Embryonic facial prominence (tissue), 1 donor: ENCODE measurements at regions not wholly inside any gene's neighbourhood (a gene's known extent, or its start where the extent isn't known, plus 50 kb on each side); places are given as distances from the start of the nearest gene placed in this dataset.
"Not testable (repeated sequence)": the region's sequence is repeated elsewhere in the genome, so short reads cannot be mapped to it uniquely, and the experiment has no call there.

Source experiments
- DNase-seq: peaks from one replicate; pipeline ENCODE4 v3.0.0-alpha.2; 2016; ENCODE audit errors: extremely low spot score

DNA sequence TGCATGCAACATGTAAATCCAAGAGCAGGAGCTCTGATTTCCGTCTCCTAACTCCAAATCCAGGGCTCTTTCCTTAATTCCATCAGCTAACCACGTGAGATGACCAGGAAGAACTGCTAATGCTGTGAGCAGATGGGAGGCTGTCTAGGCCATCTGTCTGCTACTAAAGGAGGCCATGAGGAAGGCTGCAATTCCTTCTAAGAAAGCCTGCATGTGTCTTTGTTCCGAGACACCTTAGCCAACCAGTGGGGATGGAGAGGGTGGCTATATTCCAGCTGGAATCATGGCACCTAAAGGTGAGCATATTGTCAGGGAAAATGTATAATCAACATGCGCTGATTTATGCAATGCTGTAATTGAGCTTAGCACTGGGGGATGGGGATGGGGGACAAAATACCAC, 267.2 kb upstream of the CDH5 start:
- DNase-seq = no peak

DNA sequence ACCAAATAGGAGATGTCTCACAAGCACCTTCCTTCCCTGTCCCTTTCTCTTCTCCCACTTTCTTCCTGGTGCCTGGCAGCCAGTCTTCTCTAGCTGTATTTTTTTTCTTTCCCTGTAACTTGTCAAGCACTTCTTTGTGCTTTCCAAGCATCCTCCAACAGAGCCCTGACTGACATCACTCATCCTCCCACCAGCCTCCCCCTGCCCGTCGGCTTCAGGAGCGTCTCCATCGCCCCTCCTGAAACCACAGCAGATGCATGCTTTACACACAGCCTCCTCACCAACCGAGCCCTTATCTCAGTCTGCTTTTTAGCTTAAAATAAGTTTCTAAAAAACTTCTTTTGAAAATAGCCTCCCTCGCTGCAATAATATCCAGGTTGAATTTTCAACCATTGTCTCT, 268.7 kb upstream of the CDH5 start:
- DNase-seq = no peak

DNA sequence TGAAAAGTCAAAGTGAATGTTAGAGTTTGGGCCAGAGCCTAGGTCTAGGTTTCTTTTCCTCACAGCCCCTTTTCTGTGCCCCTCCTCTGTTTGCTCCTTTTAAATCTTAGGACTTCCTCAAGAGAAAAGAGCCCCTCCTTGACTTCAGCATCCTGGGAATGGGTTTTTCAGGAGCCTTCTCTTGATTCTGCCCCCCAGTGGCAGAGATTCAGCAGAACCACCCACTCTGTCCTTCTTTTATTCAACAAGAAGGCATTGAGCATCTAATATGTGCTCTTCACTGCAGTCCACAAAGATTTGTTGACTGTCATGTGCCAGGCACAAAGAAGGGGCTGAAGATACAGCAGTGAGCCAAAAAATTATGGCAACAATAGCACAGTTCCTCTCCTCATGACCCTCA, 270.8 kb upstream of the CDH5 start:
- no peak for DNase-seq

DNA sequence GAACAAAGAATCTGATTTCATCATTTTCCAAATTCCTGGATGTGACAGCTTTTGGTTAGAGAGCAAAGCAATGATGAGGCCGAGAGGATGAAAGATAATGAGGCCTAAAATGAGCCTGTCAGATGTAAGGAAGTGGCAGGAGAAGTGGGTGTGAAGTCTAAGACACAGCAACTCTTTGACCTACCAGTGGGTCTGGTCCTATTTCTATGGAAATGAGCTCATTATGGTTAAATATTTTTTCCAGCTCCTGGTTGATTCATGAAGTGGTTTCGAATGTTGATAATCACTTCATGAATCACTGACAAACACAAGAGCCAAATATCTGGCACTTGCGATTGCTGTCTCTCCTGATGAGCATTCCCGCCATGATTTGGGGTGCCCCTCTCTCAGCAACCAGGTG, 273.3 kb upstream of the CDH5 start:
- no peak for DNase-seq

DNA sequence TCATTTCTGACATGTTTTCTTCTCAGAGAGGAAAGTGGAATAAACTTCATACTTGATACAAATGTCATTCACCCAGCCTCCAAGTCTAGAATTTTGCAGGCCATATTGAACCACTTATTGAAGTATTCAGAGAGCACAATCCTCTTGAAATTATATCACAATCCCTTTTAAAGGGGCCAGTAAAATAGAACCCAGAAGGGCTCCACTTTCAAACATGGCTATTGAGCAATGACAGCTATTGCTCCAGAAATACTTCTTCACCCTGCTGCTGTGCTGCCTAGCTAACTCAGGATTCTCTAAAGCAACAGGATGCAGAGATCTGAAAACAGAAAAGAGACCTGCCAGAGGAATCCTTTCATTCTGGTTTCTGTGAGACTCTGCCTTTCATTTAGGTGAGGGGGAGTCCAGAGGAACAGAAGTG, 275.0 kb upstream of the CDH5 start:
- no peak for DNase-seq

DNA sequence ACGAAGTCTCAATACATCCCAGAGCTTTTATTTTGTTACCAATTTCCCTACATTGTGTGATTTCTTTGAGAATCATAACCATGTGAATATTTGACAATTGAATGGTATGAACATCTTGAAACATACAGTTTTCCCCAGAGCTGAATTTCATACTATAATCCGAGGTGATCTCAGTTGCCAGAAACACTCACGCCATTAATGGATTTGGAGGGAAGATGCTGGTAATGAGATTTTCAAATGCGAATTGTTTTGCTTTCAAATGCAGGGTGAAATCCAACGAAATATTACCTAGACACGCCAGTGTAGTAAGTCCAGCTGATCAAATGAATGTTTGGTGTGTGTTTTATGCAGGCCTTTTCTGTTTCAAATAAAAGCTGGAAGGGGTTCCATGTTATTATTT, 277.8 kb upstream of the CDH5 start:
- DNase-seq = no peak

DNA sequence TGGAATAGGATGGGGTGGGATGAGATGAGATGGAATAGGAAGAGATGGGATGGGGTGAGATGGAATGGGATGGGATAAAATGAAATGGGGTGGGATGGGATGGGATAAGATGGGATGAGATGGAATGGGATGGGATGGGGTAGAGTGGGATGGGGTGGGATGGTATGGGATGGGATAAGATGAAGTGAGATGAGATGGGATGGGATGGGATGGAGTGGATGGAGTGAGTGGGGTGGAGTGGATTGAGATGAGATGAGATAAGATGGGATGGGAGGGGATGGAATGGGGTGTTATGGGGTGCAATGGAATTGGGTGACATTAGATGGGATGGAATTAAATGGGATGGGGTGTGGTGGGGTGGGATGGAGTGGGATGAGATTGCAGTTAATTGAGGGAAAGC, 279.2 kb upstream of the CDH5 start:
- DNase-seq = no peak

DNA sequence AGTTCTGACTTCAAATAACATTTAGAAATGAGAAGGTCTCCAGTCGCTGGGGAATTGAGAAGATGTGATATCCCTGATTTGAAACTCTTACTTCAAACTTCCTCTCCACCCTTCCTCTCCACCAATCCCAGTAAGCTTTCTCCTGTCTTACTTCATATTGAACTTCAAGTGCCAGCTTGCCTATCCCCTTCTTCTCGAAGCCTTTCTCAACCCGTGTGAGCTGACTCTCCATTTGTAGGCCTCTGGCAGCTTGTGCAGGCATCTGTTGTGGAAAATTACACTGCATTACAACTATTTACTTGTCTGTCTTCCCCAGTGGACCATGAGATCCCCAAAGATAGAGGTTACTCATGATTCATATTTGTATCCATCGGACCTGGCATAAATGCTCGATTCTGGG, 280.8 kb upstream of the CDH5 start:
- no peak for DNase-seq

DNA sequence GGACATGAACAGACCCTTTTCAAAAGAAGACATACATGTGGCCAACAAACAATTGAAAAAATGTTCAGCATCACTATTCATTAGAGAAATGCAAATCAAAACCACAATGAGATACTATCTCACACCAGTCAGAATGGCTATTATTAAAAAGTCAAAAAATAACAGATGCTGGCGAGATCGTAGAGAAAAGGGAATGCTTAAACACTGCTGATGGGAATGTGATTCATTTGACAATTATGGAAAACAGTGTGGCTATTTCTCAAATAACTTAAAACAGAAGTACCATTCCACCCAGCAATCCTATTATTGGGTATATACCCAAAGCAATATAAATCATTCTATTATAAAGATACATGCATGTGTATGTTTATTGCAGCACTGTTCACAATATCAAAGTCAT, 281.8 kb upstream of the CDH5 start:
- DNase-seq = not testable (repeated sequence)

DNA sequence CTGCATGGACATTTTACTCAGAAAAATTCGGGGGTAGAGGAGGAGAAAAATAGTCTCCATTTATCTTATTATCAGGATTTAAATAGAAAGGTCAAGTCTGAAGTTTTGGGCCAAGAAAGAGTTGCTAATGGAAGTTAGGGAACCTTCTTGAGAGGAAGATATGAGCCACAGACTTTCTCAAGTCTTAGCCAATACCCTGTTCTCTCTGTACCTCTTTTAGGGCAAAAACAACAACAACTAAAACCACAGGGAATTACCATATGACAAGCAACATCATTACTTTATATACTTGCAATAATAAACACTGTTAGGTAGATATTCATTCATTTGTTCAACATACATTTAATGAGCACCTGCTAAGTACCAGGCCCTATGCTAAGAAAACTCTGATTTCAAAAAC, 282.2 kb upstream of the CDH5 start:
- DNase-seq = no peak

DNA sequence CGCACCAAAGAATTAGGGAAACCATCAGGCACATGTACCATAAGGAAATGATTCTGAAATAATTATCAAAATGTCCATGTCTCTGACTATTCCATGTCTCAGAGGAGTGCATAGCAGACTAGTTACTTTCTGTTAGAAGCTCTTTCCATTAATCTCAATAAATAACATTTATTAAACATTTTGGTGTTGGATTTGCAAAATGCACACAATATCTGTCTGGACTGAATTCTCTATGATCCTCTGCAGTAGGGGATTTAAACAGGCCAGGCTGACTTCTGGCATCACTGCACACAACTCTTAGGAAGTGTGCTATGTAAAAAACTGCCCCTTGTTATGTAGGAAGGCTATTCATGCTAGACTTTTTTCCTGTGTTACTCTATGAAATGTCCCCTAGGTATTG, 283.3 kb upstream of the CDH5 start:
- no peak for DNase-seq

DNA sequence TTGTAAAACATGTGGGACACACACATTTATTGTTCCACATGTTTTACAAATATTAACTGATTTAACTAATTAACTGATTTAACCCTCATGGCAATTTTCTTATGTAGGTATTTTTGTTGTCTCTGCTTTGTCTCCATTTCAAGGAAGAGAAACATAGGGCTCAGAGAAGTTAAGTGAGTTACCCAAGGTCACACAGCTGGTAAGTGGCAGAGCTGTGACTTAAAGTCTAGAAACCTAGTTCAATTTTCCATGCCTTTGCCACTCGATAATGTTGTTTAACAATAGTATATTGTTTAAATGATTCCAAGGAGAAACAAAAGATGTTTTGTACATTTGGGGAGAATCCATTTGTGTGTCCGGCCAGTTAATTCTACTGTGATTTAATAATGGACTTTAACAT, 284.1 kb upstream of the CDH5 start:
- DNase-seq = no peak

DNA sequence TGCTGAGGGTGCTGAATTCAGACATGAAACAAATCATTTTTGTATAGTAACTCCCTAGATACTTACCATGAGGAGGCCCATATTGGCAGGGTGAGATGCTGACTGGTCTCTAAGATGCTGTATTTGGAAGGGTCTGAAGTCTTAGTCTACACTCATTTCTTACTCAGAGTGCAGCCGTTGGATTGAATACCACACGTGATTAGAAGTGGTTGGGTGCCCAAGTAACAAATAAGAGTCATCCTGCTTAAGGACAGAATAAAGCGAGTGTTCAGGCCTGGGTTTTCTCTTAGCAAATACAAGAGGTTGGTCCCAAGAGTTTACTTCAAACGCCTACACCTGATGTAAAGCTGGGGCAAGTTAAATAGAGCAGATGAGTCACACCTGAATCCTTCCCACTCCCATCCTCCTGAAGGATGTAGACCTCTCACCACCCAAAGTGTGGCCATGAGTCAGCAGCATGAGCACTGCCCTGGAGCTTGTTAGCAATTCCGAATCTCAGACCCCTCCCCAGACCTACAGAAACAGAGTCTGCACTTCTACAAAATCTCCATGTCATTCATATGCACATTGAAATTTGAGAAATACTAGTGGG, 284.6 kb upstream of the CDH5 start:
- no peak for DNase-seq

DNA sequence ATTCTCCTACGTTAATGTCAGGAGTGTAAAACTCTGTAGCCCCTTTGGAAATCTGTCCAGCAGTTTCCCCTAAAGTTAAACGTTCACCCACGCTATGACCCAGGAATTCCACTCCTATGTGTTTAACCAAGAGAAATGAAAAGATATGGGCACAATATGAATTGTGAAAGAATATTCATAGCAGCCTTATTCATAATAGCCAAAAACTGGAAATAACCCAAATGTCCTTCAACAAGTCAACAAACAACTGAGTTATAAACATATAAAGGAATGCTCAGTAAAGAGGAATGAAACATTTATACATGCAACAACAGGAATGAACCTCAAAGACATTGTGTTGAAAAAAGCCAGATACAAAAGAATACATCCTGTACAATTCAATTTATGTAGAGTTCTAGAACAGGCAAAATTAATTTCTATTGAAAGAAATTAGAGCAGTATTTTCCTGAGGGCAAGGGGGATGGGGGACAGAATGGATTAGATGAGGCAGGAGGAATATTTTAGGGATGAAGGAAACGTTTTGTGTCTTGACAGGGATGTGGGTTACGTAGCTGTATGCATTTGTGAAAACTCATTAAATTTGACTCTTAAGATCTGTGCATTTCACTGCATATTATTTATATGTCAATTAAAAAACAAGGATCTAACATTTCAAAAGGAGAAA, 286.7 kb upstream of the CDH5 start:
- no peak for DNase-seq

DNA sequence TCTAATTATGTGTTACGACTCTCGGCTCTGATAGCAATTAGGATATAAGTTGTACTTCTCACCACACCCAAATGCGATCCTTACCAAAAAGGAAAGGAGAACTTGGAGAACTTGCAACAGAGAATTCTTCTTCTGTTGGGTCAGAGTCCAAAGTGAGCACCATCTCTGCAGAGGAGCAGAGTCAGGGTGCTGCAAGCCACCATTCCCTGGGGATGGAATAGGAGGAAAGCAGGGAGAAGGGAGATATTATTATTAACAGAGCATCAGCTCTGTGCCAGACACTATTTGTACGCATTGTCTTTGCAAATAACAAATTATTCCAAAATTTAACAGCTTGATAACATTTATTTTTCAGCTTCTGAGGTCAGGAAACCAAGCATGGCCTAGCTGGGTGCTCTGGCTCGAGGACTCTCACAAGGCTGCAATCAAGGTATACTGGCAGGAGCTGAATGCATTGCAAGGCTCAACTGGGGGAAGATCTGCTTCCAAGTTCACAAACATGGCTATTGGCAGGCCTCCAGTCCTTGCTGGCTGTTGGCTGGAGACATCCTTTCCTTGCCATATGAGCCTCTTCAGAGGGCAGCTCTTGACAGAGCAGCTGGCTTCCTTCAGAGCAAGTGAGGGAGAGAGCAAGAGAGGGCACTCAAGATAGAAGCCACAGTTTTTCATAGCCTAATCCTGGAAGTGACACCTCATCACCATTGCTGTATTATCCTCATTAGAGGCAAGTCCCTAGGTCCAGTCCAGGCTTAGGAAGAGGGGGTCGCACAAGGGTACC, 296.2 kb upstream of the CDH5 start:
- DNase-seq = no peak

DNA sequence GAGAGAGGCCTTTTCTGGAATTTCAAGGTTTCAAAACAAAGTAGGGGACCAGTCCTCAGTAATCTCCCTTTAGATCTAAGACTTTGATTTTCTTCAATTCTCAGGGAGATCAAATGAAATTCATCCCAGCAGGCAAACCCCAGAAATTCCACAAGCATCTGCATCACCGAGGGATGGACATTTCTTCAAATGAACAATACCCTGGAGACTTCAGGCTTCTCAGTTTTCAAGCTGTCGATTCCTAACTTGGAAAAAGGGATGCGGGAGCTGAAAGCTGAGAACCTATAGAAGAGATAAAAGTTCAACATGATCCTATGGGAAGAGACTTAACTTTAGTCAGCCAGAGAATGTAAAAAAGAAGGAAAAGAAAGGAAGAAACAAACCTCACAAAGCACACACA, 296.9 kb upstream of the CDH5 start:
- no peak for DNase-seq

DNA sequence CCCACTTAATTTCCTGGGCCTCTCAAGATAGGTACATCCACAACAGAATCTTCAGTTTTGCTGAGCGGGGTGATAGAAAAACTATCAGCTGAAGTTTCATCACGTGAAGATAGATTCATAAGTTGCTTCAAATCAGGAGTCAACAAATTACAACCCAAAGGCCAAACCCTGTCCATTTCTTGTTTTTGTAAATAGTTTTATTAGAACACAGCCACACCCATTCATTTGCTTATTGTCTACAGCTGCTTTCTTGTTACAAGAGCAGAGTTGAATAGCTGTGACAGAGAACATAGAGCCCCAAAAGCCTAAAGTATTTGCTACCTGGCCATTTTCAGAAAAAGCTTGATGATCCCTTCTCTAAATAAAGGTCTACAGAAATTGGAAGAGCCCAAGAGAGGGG, 300.1 kb upstream of the CDH5 start:
- DNase-seq = no peak

DNA sequence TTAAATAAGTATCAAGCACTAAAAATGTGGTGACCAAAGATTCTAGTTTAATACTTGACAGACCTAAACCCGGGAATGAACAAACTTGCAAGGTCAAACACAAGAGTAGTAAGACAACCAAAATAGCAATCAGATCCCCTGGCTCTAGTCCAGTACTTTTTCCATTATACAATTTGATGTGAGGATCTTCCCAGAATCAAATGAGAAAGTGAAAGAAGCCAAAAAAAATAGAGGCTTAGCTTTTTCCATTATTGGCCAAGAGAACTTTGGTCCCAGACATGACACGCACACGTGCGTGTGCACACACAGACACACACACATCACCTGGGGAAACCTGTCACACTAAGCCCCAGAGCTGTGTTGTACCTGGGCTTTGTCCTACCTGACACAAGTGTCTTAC, 300.6 kb upstream of the CDH5 start:
- DNase-seq = no peak

DNA sequence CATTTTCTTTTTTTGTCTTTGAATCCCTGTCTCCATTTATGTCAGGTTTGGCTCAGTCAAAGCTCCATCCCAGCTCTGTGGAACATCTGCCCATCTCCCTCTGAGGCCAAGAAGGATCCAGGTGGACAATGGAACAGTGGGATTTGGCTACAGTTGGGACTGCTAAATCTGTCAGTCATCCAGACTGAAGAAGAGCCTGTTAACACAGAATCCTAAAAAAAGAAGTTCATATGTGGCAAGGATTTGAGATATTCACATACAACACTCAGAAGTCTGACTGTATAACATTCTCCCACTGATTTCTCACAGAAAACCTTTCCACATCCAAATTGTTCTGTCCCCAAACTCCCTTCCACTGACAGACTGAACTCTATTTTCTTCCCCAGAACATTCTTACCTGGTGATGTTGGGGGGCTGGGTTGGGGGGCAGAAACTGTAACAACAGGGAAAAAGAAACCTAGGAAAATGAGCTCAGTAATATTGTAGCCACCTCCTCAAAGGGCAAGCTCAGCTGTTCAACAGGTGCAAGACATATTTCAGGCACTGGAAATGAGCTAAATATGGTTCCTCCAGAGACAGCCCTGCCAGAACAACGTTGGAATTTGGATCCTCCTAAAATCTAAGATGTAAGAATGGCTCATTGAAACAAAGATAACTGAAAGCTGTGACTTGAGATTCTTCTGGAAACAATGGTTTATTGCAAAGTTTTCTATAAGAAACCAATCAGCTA, 301.5 kb upstream of the CDH5 start:
- no peak for DNase-seq

DNA sequence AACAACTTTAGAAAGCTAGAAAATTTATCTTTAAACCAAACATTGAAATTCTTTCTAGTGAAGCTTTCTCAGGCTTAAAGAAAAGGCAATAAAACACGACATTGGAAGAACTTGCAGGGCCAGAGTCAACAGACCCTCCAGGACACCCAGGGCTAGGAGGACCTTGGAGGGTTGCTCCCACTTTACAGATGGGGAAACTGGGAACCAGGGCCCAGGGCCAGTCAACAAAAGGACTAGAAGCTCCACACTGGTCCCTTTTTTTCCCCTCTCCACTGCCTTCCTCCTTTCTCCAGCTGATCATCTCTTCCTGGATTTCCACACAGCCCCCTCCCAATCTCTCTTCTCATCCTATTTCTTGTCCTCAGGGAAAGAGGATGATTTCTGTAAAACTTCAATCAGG, 307.7 kb upstream of the CDH5 start:
- DNase-seq = no peak

DNA sequence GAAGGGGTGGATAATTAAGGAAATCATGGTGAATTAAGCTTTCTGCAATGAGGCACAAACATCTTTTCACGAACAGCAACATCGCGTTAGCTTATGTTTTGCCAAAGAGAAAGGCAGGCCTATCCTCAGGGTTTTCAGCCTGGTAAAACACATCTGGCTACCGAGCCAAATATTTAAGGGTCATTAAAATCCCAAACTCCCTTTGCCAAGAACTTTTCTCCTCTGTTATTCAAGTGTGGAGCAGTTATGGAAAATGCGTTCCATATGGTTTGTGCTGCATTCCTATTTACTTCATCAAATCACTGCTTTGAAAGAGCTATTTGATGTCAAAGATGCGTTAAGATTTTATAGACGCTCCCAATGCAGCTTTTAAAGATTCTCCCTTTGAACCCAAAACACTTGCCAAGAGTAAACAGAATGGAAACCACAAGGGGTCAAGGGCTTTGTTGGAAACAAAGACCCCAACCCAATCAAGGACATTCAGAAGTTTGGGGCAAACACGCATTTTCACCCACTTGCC, 308.3 kb upstream of the CDH5 start:
- peak; percentile 81 for DNase-seq

DNA sequence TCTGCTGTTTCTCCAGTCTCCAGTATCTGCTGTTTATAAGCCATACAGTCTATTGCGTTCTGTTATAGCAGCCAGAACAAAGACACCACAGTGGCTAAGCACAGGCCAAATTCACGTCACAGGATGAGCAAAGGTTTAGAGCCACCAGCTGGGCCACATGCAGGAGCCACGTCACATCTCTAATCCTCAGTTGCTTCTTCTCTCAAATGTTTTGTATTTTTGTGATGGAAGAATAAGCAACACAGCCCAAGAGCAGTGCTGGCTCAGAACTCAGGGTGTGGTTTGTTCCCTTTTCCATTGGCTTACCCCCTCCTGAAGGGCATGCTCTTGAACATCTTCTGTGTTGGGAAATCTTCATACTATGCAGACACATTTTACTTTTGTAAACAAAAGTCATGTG, 309.4 kb upstream of the CDH5 start:
- DNase-seq = no peak
